T-helper 2 cell (primary cell): ENCODE measurements at regions not wholly inside any gene's neighbourhood (a gene's known extent, or its start where the extent isn't known, plus 50 kb on each side); places are given as distances from the start of the nearest gene placed in this dataset.

ENCODE experiments used
- DNase-seq, 5 experiments: peaks; one replicate each; pipeline versions ENCODE4 v3.0.0 to v3.0.0-alpha.2; 2012 to 2022

GRCh38 chr2:75798569-75798968, 87.9 kb upstream of the GCFC2 start:
- no peak for DNase-seq

- DNase-seq, result no peak
These were observed 82.3 kb upstream of the GCFC2 start for GRCh38 chr2:75792996-75793395.

DNA sequence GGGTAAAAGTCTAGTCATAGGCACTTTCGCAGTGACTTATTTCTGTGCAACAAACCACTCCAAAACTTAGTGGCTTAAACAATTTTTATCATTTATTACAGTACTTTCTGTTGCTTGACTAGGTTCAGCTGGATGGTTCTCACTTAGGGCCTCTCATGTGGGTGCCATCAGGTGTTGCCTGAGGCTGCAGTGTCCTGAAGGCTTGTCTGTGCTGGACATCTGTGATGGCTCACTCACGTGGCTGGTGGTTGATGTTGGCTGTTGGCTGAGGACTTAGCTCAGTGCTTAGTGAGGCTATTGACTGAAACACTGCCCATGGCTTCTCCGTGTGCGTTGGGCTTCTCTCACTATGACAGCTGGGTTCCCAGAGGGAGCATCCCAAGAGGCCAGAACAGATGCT, 81.4 kb upstream of the GCFC2 start:
- no peak for DNase-seq

GRCh38 chr2:75790814-75791467, 80.2 kb upstream of the GCFC2 start:
- DNase-seq, result no peak

- DNase-seq, result no peak
These were observed 79.6 kb upstream of the GCFC2 start for GRCh38 chr2:75790121-75790813.

DNA sequence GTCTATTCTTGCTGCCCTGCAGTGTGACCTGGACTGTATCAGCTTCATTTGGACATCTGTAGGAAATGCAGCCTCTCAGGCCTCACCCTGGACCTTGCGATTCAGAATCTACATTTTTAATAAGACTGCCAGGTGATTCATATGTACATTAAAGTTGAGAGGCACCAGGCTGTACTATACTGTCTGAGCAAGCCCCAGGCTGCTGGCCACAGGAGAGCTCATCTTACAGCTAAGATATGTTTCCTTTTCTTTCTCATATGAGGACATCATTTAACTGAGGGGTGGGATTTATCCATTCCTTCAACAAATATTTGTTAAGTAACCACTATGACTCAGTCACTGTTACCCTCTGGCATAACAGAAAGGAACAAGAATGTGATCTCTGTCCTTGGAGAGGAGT, 78.2 kb upstream of the GCFC2 start:
- no peak for DNase-seq

- DNase-seq, result no peak
These were observed 77.4 kb upstream of the GCFC2 start for GRCh38 chr2:75788154-75788553.

DNA sequence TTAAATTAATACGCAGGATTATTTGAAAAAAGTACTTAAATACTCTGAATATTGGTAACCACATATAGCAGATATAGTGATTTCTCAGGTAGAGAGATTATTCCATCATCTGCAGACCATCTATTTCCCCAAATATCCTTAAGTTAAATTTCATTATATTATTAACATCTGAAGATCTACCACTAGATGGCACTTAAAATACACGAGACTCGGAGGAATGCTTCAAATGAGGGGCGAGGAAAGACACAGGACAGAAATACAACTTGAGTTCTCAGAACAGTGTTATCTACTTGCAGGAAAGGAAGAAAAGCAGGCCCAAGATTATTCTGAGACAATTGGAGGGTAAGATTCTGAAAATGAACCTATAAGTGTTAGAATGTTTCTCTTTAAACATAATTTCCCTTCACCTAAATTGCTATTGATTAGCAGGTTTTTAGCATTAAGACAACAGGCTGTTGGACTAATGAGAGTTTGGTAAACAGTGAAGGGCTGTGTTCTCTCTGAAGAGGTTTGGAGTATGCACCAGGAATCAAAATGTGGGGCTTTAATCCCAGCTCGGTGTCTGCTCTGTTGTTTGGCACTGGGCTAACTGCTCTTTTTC, 76.9 kb upstream of the GCFC2 start:
- peak in 1 of 5 experiments; percentile 6 for DNase-seq

DNA sequence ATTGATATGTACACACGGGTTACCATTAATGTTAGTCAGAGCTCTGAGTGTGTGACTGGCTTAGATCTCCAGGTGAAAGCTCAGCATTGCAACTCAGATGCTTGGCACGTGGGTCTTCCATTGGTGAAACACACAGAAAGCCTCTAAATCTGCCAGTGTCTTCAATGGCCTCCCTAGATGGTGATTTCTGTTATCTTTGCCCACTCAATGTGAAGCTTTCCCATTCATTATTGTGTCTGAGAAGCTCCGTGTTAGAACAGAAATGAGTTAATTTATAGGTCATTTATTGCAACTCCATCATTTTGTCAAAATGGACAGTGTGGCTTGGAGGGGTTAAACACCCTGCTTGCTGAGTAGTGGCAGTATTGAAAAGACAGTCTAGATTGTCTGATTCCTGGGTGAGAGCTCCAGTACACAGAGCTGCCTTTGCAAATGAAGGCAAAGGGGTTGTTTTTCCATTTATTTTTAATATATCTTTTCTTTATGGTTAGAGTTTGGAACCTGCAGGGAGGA, 64.7 kb upstream of the GCFC2 start:
- no peak for DNase-seq

GRCh38 chr2:75772908-75773630, 62.4 kb upstream of the GCFC2 start:
- no peak for DNase-seq

GRCh38 chr2:75765798-75766197, 55.1 kb upstream of the GCFC2 start:
- DNase-seq, result no peak

GRCh38 chr2:75764611-75765010, 53.9 kb upstream of the GCFC2 start:
- no peak for DNase-seq
